Stimulated activated CD8-positive, alpha-beta memory T cell treated with anti-CD3 and anti-CD28 coated beads, Interleukin-7, amount 100 ng/mL, for 1 hour (primary cell): ENCODE measurements at regions not wholly inside any gene's neighbourhood (a gene's known extent, or its start where the extent isn't known, plus 50 kb on each side); places are given as distances from the start of the nearest gene placed in this dataset.

Experiments
- DNase-seq, 2 donors: peaks; one replicate each; pipeline ENCODE4 v3.0.0-alpha.2; 2020; ENCODE audit warnings: low read depth in 2 of 2

GRCh38 chr1:48164571-48164970 lies 57.9 kb upstream of the SLC5A9 start:
- no peak for DNase-seq

- no peak for DNase-seq
Observed at GRCh38 chr1:48160486-48161132, 61.9 kb upstream of the SLC5A9 start.

- DNase-seq = no peak
Observed at GRCh38 chr1:48139275-48139674, 83.2 kb upstream of the SLC5A9 start.

- no peak for DNase-seq
Observed at GRCh38 chr1:48127735-48128685, 94.5 kb upstream of the SLC5A9 start.

GRCh38 chr1:48123647-48124046 lies 98.9 kb upstream of the SLC5A9 start:
- no peak for DNase-seq

- no peak for DNase-seq
Observed at GRCh38 chr1:48121955-48122354, 100.6 kb upstream of the SLC5A9 start.

GRCh38 chr1:48120621-48121020 lies 101.9 kb upstream of the SLC5A9 start:
- DNase-seq = no peak

GRCh38 chr1:48115835-48116234 lies 106.7 kb upstream of the SLC5A9 start:
- DNase-seq = no peak

- no peak for DNase-seq
Observed at GRCh38 chr1:48114596-48115382, 107.7 kb upstream of the SLC5A9 start.

- DNase-seq = no peak
Observed at GRCh38 chr1:48109390-48110013, 112.3 kb upstream of the TRABD2B start.

GRCh38 chr1:48107516-48107915 lies 110.3 kb upstream of the TRABD2B start:
- no peak for DNase-seq

- no peak for DNase-seq
Observed at GRCh38 chr1:48106049-48106448, 108.9 kb upstream of the TRABD2B start.

GRCh38 chr1:48105165-48105564 lies 108.0 kb upstream of the TRABD2B start:
- no peak for DNase-seq

GRCh38 chr1:48103495-48103894 lies 106.3 kb upstream of the TRABD2B start:
- no peak for DNase-seq

- DNase-seq = no peak
Observed at GRCh38 chr1:48102766-48103165, 105.6 kb upstream of the TRABD2B start.

GRCh38 chr1:48099072-48099773 lies 102.0 kb upstream of the TRABD2B start:
- DNase-seq = no peak

- peak; percentile 39 to 52 for DNase-seq
Observed at GRCh38 chr1:48093696-48094528, 96.7 kb upstream of the TRABD2B start.

- DNase-seq = no peak
Observed at GRCh38 chr1:48093147-48093546, 96.0 kb upstream of the TRABD2B start.

- DNase-seq = no peak
Observed at GRCh38 chr1:48092401-48092800, 95.2 kb upstream of the TRABD2B start.

GRCh38 chr1:48089356-48089891 lies 92.2 kb upstream of the TRABD2B start:
- DNase-seq = no peak
